GM19468 (cell line): ENCODE measurements at regions not wholly inside any gene's neighbourhood (a gene's known extent, or its start where the extent isn't known, plus 50 kb on each side); places are given as distances from the start of the nearest gene placed in this dataset.

ENCODE experiments used
- ATAC-seq: cut with Tn5 transposase; IDR thresholded peaks from one replicate; pipeline ENCODE4 v1.9.1; 2021; ENCODE audit warnings: mild to moderate bottlenecking, moderate library complexity, moderate number of reproducible peaks; ENCODE audit not compliant: unreplicated experiment; ENCODE audit errors: extremely low read depth

GRCh38 chr3:59316688-59317275 lies 267.0 kb upstream of the CFAP20DC start:
- ATAC-seq, result no peak

- ATAC-seq, result no peak
Measured at GRCh38 chr3:59313365-59313764, 263.5 kb upstream of the CFAP20DC start.

GRCh38 chr3:59311231-59311630 lies 261.4 kb upstream of the CFAP20DC start:
- ATAC-seq, result no peak

- ATAC-seq, result no peak
Measured at GRCh38 chr3:59310736-59311135, 260.9 kb upstream of the CFAP20DC start.

DNA sequence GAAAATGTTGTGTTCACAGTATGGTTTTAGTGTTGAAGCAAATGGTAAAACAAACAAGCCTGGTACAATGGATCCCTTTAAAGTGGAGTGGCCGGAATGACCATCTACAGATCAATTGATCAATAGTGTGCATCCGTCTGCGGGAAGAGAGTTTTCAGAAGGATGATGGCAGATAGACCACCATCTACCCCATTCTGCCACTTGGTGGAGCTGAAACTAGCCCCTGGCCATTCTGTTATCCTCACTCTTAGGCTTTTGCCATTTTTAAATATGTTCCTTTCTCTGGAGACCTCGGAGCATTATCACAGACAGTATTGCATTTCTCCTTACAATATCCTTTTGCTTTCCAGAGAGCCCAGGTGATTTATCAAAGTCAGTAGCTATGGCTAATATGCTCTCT lies 258.9 kb upstream of the CFAP20DC start:
- no peak for ATAC-seq

- no peak for ATAC-seq
Measured at GRCh38 chr3:59308001-59308400, 258.2 kb upstream of the CFAP20DC start.

DNA sequence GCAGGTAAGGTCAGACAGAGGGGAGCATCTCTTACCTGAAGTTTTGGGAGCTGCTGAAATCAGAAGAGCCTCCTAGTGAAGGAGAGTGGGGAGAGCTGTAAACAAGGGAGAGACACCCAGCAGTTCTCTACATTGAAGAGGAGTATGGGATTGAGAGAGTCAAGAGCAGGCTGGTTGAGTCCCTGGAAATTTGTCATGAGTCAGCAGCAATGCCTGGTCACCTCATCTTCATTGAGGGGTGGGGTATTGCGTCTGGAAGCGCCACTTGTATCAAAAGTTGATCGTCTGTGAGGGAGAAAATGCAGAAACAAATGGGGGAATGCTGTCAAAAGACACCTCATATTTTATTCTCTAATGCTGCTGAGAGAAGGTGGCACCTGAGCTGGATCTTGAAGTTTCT lies 256.6 kb upstream of the CFAP20DC start:
- no peak for ATAC-seq

DNA sequence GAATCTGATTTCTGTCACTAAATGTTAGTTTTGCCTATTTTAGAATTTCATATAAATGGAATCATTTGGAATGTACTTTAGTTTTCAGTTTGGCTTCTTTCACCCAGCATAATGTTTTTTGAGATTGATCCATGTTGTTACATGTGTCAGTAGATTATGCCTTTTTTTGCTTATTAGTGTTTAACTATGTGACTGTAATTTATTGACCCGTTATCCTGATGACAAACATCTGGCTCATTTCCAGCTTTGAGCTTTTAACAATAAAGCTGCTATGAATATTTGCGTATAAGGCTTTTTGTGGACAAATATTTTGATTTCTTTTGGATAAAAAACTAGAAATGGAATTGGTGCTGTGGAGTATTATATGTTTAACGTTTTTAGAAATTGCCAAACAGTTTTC lies 254.5 kb upstream of the CFAP20DC start:
- ATAC-seq, result no peak

DNA sequence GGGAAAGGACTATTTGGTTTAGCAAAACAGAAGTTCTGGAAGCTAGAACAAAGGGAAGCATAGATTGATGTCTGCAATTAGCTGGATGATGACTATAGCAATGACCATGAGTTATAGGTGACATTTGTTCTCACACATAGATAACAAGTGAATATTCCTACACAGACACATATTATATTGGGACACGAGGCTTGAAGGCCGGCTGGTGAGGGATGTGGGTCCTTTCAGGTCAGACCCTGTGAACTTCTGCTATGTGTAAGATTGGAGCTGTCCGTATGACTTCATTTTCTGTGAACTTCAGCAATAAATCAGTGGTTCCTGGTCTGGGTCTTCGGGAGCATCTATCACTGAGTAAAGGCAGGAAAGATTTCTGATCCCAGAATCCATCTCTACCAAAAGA lies 253.6 kb upstream of the CFAP20DC start:
- ATAC-seq, result no peak

- no peak for ATAC-seq
Measured at GRCh38 chr3:59302442-59302841, 252.6 kb upstream of the CFAP20DC start.

GRCh38 chr3:59300733-59301132 lies 250.9 kb upstream of the CFAP20DC start:
- ATAC-seq, result no peak

DNA sequence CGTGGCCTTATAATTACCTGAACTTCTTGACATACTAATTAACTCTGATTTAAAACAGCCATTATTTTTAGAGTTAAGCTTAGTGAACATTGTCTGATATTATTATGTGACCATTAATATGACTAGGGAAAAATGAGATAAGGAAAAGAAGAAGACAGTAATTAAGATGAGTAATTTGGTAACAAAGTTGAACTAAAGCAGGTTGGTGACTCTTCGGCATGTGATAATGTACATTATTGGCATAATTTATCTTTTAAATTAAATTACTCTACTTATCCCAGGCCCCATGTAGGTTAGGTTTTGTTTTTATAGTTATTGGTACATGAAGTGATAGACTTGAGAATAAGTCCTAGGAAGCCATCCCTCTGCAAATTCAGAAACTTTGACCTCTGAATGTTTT lies 249.7 kb upstream of the CFAP20DC start:
- ATAC-seq, result no peak

- ATAC-seq, result no peak
Measured at GRCh38 chr3:59290358-59290757, 240.5 kb upstream of the CFAP20DC start.

DNA sequence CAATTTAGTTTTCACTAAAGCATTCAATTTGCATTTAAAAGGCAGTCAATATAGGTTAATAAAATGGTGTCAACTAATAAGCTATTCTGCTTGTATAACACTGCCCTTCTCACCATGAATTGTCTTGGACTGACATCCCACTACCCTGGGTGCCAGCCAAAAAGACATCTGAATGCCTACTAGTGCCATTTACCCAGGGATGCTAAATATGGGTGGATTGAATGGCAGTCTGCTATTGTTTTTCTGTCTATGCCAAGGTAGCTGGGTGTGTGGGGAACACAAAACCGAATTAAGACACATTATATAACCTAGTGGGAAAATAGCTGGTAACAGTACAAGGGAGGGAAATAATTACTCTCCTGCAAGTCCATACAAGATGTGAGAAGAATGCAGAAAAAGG lies 240.0 kb upstream of the CFAP20DC start:
- no peak for ATAC-seq

- no peak for ATAC-seq
Measured at GRCh38 chr3:59288951-59289350, 239.1 kb upstream of the CFAP20DC start.

GRCh38 chr3:59286791-59287531 lies 237.1 kb upstream of the CFAP20DC start:
- ATAC-seq, result no peak

DNA sequence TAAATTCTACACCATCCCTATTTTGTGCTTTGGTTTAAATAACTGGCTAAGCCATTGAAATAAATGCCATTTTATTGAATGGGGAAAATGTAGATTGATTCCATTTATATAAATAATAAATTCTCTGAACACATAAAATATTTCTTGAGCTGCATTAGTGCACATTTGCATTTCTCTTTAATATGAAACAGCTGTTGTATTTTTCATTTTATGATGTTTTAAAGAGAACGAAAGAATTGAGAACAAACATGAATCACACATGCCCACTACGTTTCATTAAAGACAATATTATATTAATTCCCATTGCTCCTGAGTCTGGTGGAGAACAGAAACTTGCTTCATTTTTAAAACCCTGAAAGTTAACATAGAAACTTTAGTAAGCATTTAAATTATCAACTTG lies 235.7 kb upstream of the CFAP20DC start:
- ATAC-seq, result no peak

GRCh38 chr3:59284926-59285325 lies 235.1 kb upstream of the CFAP20DC start:
- ATAC-seq, result no peak

GRCh38 chr3:59280113-59280512 lies 230.3 kb upstream of the CFAP20DC start:
- ATAC-seq, result no peak

GRCh38 chr3:59277816-59278215 lies 228.0 kb upstream of the CFAP20DC start:
- no peak for ATAC-seq

GRCh38 chr3:59277201-59277600 lies 227.4 kb upstream of the CFAP20DC start:
- ATAC-seq, result no peak

DNA sequence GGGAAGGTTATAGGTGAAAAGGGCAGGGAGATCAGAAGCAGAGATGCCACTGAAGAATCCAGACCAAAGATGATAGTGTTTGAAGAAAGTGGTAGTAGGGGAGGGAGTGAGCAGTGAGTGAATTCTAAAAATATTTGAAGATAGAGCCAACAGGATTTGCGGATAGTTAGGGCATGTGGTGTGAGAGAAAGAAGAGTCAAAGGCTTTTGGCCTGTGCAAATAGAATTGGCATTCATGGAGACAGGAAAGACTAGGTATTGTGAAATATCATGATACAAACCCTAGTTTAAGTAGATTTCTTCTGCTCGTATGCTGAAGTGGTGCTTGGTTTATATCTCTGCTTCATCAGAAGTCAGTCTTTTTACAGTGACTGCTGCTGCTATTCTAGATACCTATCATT lies 224.2 kb upstream of the CFAP20DC start:
- ATAC-seq, result no peak
